Keratinocyte (primary cell): ENCODE measurements at regions not wholly inside any gene's neighbourhood (a gene's known extent, or its start where the extent isn't known, plus 50 kb on each side); places are given as distances from the start of the nearest gene placed in this dataset.

Experiments used
- DNase-seq: peaks from one replicate; pipeline ENCODE4 v3.0.0-alpha.2; 2011; ENCODE audit warnings: low read depth, missing footprints, low spot score
- FAIRE-seq: peaks from 2 replicates; lab custom pipeline; 2011; peaks lifted over from hg19 to GRCh38; lab: Jason Lieb, UNC
- H2AFZ ChIP-seq: 2 replicates; pipeline ENCODE4 v1.6.0; 2012; ENCODE audit warnings: low read length, control low read depth, inconsistent platforms; ENCODE audit not compliant: control insufficient read depth
- H3K27ac ChIP-seq: 2 replicates; pipeline ENCODE4 v1.5.1; 2011; ENCODE audit warnings: low read length; ENCODE audit not compliant: control insufficient read depth, insufficient read depth
- H3K27me3 ChIP-seq: 3 replicates; pipeline ENCODE4 v1.6.0; 2011; ENCODE audit warnings: low read length; ENCODE audit not compliant: control insufficient read depth, insufficient read depth; ENCODE audit errors: extremely low read depth
- H3K36me3 ChIP-seq, 2 experiments: 2 replicates in 1 of 2; 3 replicates in 1 of 2; pipeline ENCODE4 v1.5.1; 2011; ENCODE audit warnings: low read length in 2 of 2, mild to moderate bottlenecking in 1 of 2; ENCODE audit not compliant: control insufficient read depth in 2 of 2, insufficient read depth in 2 of 2; ENCODE audit errors: extremely low read depth in 1 of 2
- H3K4me1 ChIP-seq: 3 replicates; pipeline ENCODE4 v1.5.1; 2011; ENCODE audit warnings: low read length; ENCODE audit not compliant: control insufficient read depth, insufficient read depth; ENCODE audit errors: extremely low read depth
- H3K4me2 ChIP-seq: 3 replicates; pipeline ENCODE4 v1.6.0; 2011; ENCODE audit warnings: low read depth, low read length; ENCODE audit not compliant: control insufficient read depth, insufficient read depth; ENCODE audit errors: extremely low read depth
- H3K4me3 ChIP-seq, 3 experiments: fragments of 200-600 bp in 1 of 3; sonication (generic) in 1 of 3; 2 replicates in 2 of 3; 3 replicates in 1 of 3; pipeline ENCODE4 v1.5.1; 2011 to 2016; ENCODE audit warnings: low read length in 3 of 3, mild to moderate bottlenecking in 3 of 3, control low read depth in 2 of 3, inconsistent platforms in 1 of 3, low read depth in 1 of 3, mixed read lengths in 1 of 3, mixed run types in 1 of 3, moderate library complexity in 1 of 3; ENCODE audit not compliant: control insufficient read depth in 2 of 3, insufficient read depth in 2 of 3; ENCODE audit errors: extremely low read depth in 1 of 3
- H3K79me2 ChIP-seq: 2 replicates; pipeline ENCODE4 v1.6.0; 2012; ENCODE audit warnings: low read length; ENCODE audit not compliant: control insufficient read depth, insufficient read depth
- H3K9ac ChIP-seq: 3 replicates; pipeline ENCODE4 v1.6.0; 2011; ENCODE audit warnings: low read length; ENCODE audit not compliant: control insufficient read depth, insufficient read depth; ENCODE audit errors: extremely low read depth
- H3K9me1 ChIP-seq: 3 replicates; pipeline ENCODE4 v1.6.0; 2011; ENCODE audit warnings: low read length; ENCODE audit not compliant: control insufficient read depth, insufficient read depth; ENCODE audit errors: extremely low read depth
- H3K9me3 ChIP-seq: 2 replicates; pipeline ENCODE4 v1.5.1; 2012; ENCODE audit warnings: low read depth, low read length; ENCODE audit not compliant: control insufficient read depth
- H4K20me1 ChIP-seq: 3 replicates; pipeline ENCODE4 v1.6.0; 2011; ENCODE audit warnings: low read length; ENCODE audit not compliant: control insufficient read depth, insufficient read depth; ENCODE audit errors: extremely low read depth
- EZH2 ChIP-seq: IDR thresholded peaks from one replicate; pipeline ENCODE4 v1.6.1; 2012; ENCODE audit warnings: inconsistent platforms, mild to moderate bottlenecking, low read length, moderate library complexity
- dilution Hi-C: fragments of 300-500 bp; cut with MboI; formaldehyde crosslinking; loops from one replicate; pipeline ENCODE4 v1.7.0; 2020; ENCODE audit warnings: low sequenced_read_pairs; ENCODE audit not compliant: extremely low pct_ligation_motif_present
- TF ChIP-seq, protein P1 (sequence below), 3 experiments: IDR thresholded peaks in 1 of 3; conservative IDR thresholded peaks in 1 of 3; optimal IDR thresholded peaks in 1 of 3; 2 replicates in 2 of 3; 3 replicates in 1 of 3; pipeline versions ENCODE3 to v1.5.1; 2011; ENCODE audit warnings: low read length in 3 of 3, mild to moderate bottlenecking in 3 of 3, moderate library complexity in 2 of 3, control low read depth in 1 of 3, inconsistent platforms in 1 of 3; ENCODE audit not compliant: insufficient read depth in 2 of 3; ENCODE audit errors: extremely low read depth in 1 of 3

DNA sequence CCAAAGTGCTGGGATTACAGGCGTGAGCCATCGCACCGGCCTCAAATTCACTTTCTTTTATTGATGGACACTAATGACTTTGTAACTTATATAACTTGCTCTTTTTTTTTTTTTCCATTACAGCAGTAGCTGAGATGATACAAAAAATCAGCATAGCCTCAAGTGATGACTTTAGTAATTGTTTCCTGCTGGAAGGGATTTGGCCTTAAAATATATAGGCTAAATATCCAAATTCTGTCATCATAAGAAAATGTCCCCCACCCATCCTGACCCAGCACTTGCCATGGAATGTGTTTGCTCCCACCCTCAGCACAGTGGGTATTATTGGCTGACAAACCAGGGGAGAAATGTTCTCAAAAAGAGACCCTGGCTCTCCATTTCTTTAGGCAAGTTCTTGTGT, 1264.1 kb upstream of the AUTS2 start:
- dilution Hi-C loops = no loop called here

DNA sequence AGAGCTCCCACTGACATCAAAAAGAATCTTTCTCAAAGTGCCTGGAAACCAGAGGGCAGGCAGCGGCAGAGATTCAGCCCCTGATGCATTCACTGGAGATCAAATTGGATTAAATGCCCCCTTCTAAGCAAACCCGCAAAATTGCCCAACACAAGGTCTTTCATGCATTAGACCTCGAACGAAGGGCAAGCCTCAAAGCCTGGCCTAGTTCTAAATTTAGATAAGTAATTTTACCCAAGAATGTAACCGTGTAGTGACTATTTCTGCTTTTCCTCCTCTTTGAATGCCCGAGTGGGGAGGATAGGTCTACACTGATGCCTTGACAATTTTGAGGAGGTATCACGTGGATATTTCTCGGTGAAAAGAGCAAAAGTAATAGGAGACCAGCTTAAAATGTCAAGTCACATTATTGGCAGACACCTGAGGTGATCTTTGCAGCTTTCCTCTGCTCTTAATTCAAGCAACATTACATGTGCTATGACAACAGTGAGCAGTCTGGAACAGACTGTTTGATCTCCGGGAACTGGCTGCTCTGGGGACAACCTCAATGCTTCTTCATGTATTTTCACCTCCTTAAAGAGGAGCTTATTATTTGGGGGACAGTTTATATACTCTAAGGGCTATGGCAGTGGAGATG, 1263.5 kb upstream of the AUTS2 start:
- no peak for FAIRE-seq
- dilution Hi-C loops = no loop called here
- no peak for DNase-seq

More for the DNA sequence above, 1264.1 kb upstream of the AUTS2 start:
- Histone ChIP-seq H3K27me3 (no peaks in the 10 kb centered on the region), H3K79me2 (no peaks in the 10 kb centered on the region), H3K27ac (no peak overlapping the region), H3K4me3 (no peak overlapping the region), H3K4me1 (no peaks in the 10 kb centered on the region), H4K20me1 (no peaks in the 10 kb centered on the region), H3K9me3 (no peaks in the 10 kb centered on the region), H3K4me2 (no peak overlapping the region), H2AFZ (no peak overlapping the region), H3K36me3 (no peaks in the 10 kb centered on the region), H3K9ac (no peak overlapping the region), H3K9me1 (no peaks in the 10 kb centered on the region)
- TF ChIP-seq EZH2 = no peak
- TF ChIP-seq, protein P1, sequence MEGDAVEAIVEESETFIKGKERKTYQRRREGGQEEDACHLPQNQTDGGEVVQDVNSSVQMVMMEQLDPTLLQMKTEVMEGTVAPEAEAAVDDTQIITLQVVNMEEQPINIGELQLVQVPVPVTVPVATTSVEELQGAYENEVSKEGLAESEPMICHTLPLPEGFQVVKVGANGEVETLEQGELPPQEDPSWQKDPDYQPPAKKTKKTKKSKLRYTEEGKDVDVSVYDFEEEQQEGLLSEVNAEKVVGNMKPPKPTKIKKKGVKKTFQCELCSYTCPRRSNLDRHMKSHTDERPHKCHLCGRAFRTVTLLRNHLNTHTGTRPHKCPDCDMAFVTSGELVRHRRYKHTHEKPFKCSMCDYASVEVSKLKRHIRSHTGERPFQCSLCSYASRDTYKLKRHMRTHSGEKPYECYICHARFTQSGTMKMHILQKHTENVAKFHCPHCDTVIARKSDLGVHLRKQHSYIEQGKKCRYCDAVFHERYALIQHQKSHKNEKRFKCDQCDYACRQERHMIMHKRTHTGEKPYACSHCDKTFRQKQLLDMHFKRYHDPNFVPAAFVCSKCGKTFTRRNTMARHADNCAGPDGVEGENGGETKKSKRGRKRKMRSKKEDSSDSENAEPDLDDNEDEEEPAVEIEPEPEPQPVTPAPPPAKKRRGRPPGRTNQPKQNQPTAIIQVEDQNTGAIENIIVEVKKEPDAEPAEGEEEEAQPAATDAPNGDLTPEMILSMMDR (optimal IDR thresholded peaks at IDR 0.05 in 1 of 3, IDR thresholded peaks at IDR 0.05 in 1 of 3, conservative IDR thresholded peaks at IDR 0.05 in 1 of 3; ENCODE audit: extremely low read depth in 1 of 3, insufficient read depth in 2 of 3, low read length in 3 of 3) = no peak
- FAIRE-seq = no peak
- no peak for DNase-seq

More for the DNA sequence above, 1263.5 kb upstream of the AUTS2 start:
- no peak overlapping the region for H3K27ac ChIP-seq
- no peaks in the 10 kb centered on the region for H3K9me1 ChIP-seq
- no peaks in the 10 kb centered on the region for H3K79me2 ChIP-seq
- H4K20me1 ChIP-seq = no peaks in the 10 kb centered on the region
- H3K9me3 ChIP-seq = no peaks in the 10 kb centered on the region
- H3K4me2 ChIP-seq = no peak overlapping the region
- no peaks in the 10 kb centered on the region for H3K4me1 ChIP-seq
- no peak for TF ChIP-seq EZH2
- TF ChIP-seq, protein P1 (optimal IDR thresholded peaks at IDR 0.05 in 1 of 3, IDR thresholded peaks at IDR 0.05 in 1 of 3, conservative IDR thresholded peaks at IDR 0.05 in 1 of 3; ENCODE audit: extremely low read depth in 1 of 3, insufficient read depth in 2 of 3, low read length in 3 of 3) = no peak
- H3K27me3 ChIP-seq = no peaks in the 10 kb centered on the region
- H2AFZ ChIP-seq = no peak overlapping the region
- no peaks in the 10 kb centered on the region for H3K36me3 ChIP-seq
- no peak overlapping the region for H3K9ac ChIP-seq
- no peak overlapping the region for H3K4me3 ChIP-seq
